ENCODE measurements at regions not wholly inside any gene's neighbourhood (a gene's known extent, or its start where the extent isn't known, plus 50 kb on each side); places are given as distances from the start of the nearest gene placed in this dataset.
"Not testable (repeated sequence)": the region's sequence is repeated elsewhere in the genome, so short reads cannot be mapped to it uniquely, and the experiment has no call there.

GRCh38 chr11:88061111-88061510 lies 114.1 kb downstream of the RAB38 start:
- no peak for DNase-seq

- no peak for DNase-seq
Observed at GRCh38 chr11:88059326-88059725, 115.9 kb downstream of the RAB38 start.

DNA sequence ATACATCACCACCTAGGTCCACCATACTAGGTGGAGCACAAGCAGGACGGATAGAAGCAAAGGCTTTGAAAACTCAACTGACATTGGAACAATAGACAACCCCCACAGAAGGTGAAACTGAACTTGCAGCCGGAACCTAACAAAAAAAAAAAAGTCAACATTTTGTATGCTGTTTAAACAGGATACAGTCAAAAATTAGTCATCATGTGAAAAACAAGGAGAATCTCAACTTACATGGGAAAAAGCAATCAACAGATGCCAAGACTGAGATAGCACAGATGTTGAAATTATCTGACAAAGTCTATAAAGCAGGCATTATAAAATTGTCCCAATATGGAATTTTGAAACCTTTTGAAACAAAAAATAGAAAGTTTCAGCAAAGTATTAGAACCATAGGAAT lies 123.8 kb downstream of the RAB38 start:
- no peak for DNase-seq

DNA sequence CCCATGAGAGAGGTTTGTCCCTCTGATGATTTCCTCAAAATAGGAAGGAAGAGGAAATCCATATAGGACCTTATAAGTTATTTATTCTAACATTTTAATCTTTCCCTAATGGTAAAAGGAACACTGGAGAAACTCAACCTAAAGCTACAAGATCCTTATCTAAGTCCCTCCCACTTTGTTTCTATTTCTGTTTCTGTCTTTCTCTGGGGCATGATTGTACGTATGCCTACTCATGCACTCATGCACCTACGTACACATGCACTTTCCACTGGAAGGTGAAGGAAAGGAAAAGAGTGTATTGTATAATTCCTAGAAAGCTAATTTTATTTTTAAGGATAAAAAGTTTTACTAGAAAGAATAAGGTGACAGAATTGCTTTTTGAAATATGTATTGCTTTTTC lies 125.0 kb downstream of the RAB38 start:
- DNase-seq: peak; percentile 89

DNA sequence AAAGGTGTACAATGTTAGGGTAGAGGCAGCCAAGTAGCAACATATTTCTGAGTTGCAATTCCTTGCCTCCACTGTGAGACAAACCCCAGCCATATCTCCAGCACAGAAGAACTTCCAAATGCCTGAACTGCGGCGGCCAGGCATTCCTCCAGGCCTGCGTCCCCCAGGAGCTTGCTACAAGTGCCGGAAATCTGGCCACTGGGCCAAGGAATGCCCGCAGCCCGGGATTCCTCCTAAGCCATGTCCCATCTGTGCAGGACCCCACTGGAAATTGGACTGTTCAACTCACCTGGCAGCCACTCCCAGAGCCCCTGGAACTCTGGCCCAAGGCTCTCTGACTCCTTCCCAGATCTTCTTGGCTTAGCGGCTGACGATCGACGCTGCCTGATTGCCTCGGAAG lies 130.0 kb downstream of the RAB38 start:
- not testable (repeated sequence) for DNase-seq

DNA sequence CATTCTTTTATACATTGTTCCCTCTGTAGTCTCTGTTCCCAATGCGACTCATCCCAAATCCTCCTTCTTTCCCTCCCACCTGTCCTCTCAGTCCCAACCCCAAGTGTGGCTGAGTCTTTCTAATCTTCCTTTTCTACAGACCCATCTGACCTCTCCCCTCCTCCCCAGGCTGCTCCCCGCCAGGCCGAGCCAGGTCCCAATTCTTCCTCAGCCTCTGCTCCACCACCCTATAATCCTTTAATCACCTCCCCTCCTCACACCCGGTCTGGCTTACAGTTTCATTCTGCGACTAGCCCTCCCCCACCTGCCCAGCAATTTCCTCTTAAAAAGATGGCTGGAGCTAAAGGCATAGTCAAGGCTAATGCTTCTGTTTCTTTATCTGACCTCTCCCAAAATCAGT lies 130.6 kb downstream of the RAB38 start:
- not testable (repeated sequence) for DNase-seq

- no peak for DNase-seq
Observed at GRCh38 chr11:88043149-88043548, 132.1 kb downstream of the RAB38 start.

DNA sequence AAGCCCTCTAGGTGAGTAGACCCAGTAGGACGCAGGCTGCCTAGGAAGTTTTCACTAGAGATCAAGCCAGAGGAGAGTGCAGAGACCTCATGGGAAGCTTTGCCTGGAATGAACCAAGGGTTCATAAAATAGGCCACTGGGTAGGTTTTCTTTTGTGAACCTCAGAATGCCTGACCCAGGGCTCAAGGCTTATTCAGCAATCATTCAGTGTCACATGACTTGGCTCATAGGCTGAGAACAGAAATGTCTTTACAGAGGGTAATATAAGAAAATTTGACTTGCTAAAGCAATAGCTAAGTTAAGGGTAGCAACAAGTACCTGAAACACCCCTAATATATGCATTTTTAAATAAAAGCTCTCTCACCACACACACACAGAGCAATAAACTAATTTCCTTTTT lies 132.6 kb downstream of the RAB38 start:
- DNase-seq: no peak

- no peak for DNase-seq
Observed at GRCh38 chr11:88042238-88042637, 133.0 kb downstream of the RAB38 start.

GRCh38 chr11:88041679-88042078 lies 133.6 kb downstream of the RAB38 start:
- no peak for DNase-seq

DNA sequence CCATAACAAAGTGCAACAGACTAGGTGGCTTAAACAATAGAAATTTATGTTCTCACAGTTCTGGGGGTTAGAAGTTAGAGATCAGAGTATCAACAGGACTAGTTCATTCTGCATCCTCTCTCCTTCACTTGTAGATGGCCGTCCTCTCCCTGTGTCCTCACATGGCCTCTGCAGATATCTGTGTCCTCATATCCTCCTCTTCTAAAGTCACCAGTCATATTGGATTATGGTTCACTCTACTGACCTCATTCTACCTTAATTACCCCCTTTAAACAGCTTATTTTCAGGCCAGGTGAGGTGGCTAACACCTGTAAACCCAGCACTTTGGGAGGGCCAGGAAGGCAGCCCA lies 135.1 kb downstream of the RAB38 start:
- no peak for DNase-seq

- no peak for DNase-seq
Observed at GRCh38 chr11:88039476-88040147, 135.6 kb downstream of the RAB38 start.

DNA sequence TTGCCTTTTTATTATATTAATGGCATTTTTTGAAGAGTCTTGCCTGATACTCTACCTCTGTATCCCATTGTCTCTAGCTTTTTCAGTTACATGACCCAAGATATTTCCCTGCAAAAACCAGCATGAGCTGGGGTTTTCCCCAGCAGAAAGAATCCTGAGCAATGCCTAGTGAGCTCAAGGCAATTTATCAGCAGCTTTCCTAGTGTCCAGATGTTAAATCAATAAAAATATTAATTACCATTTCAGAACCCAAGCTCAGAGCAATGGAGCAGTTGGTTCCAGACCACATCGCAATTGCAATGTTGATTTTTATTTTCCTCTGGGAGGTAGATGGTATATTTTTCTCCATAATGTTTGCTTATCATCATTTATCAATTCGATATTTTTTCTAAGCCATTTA lies 137.2 kb downstream of the RAB38 start:
- DNase-seq: no peak

GRCh38 chr11:88036701-88037100 lies 138.5 kb downstream of the RAB38 start:
- DNase-seq: no peak

DNA sequence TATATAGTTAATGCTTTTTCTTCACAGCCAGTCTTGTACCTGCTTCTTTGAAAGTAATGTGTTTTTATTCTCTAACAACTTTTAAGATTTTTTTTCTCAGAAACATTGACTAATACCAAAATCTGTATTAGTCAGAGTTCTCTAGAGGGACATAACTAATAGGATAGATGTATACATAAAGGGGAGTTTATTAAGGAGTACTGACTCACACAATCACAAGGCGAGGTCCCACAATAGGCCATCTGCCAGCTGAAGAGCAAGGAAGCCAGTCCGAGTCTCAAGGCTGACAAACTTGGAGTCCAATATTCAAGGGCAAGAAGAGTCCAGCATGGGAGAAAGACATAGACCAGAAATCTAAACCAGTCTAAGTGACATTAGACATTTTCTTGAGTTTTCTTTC lies 140.0 kb downstream of the RAB38 start:
- DNase-seq: no peak

DNA sequence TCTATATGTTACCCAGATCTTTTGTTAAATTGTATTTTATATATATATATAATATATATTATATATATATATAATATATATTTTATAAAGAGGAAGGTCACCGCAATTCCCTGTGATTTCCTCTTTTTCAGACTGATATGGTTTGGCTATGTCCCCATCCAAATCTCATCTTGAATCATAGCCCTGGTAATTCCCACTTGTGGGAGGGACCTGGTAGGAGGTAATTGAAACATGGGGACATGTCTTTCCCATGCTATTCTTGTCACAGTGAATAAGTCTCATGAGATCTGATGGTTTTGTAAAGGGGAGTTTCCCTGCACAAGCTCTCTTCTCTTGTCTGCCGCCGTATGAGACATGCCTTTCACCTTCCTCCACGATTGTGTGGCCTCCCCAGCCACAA lies 157.6 kb downstream of the RAB38 start:
- no peak for DNase-seq

GRCh38 chr11:88016392-88017170 lies 158.7 kb downstream of the RAB38 start:
- DNase-seq: peak; percentile 82

GRCh38 chr11:88015170-88015569 lies 160.1 kb downstream of the RAB38 start:
- DNase-seq: no peak

DNA sequence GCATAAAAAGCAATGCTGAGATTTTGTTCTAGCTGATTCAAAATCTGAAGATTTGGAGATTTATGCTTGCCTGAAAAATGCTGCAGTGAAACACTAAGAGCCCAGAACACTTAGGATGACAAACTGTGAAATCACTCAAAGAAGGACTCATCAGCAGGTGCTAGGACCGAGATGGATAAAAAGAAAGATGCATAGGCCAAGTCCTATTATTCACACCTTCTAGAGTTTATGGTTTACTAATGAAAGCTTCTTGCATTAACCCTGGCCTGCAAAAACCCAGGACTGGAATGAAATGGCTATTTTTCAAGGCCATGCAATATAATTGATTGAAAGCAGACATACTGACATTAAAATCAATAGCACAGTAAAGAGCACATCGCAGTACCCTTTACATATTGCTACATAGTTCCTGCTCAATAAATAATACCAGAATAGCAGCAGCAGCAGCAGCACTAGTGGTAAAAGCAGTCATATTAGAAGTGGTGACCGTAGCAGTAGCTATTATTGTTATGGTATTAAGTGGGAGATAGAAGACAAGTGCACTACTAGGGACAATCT lies 161.7 kb downstream of the RAB38 start:
- no peak for DNase-seq

DNA sequence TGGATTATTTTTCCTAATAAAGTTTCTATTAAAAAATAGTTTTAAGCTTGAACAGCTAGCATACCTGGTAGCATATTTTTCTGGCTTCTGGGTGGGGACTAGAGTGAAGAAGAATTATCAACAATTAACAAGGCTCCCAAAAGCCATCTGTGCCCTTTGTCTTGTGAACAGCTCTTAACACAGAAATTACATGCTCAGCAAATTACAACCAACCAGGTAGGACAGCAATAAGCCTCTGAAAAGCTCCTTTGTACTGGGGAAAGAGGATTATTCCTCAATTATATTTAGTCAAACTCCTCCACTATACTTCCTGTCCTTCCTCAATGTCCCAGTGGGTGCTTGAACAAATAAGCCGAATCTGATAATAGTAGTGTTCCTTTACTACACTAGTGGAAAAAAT lies 162.8 kb downstream of the RAB38 start:
- DNase-seq: no peak

GRCh38 chr11:87976009-87976408 lies 199.2 kb downstream of the RAB38 start:
- DNase-seq: no peak

DNA sequence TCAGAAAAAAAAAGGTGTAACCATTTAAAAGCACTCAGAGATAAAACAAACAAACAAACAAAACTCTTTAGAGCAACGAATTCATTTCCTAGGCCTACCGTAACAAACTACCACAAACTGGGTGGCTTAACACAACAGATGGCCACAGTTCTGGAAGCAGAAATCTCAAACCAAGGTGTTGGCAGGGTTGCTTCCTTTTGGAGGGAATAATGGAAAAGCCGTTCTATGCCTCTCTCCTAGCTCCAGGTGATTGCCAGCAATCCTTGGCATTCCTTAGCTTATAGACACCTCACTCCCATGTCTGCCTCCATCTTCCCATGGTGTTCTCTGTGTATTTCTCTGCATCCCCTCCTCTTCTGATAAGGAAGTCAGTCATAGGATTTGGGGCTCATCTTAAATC lies 200.4 kb downstream of the RAB38 start:
- no peak for DNase-seq

- DNase-seq: no peak
Observed at GRCh38 chr11:87972133-87972532, 203.1 kb downstream of the RAB38 start.

- DNase-seq: no peak
Observed at GRCh38 chr11:87971354-87971753, 203.9 kb downstream of the RAB38 start.

- no peak for DNase-seq
Observed at GRCh38 chr11:87970762-87971161, 204.5 kb downstream of the RAB38 start.
